GM06990 (cell line): ENCODE measurements at regions not wholly inside any gene's neighbourhood (a gene's known extent, or its start where the extent isn't known, plus 50 kb on each side); places are given as distances from the start of the nearest gene placed in this dataset.

Source experiments
- DNase-seq: peaks from one replicate; pipeline ENCODE4 v3.0.0-alpha.2; 2011; ENCODE audit not compliant: insufficient read length; ENCODE audit errors: extremely low read depth
- H3K27me3 ChIP-seq: replicated peaks from 2 replicates; pipeline ENCODE4 v1.6.0; 2011; ENCODE audit warnings: low read length; ENCODE audit not compliant: control insufficient read depth, insufficient read depth
- H3K36me3 ChIP-seq: 2 replicates; pipeline ENCODE4 v1.5.1; 2011; ENCODE audit warnings: low read length; ENCODE audit not compliant: control insufficient read depth, insufficient read depth
- H3K4me3 ChIP-seq: replicated peaks from 2 replicates; pipeline ENCODE4 v1.5.1; 2011; ENCODE audit warnings: low read depth, mild to moderate bottlenecking, control low read depth, low read length
- CTCF ChIP-seq: IDR thresholded peaks from 2 replicates; pipeline ENCODE4 v1.5.1; 2011; ENCODE audit warnings: low read length, control low read depth, mild to moderate bottlenecking, inconsistent platforms; ENCODE audit not compliant: insufficient read depth, poor library complexity, severe bottlenecking

- H3K36me3 ChIP-seq: no peaks in the 10 kb centered on the region
- no peaks in the 10 kb centered on the region for H3K27me3 ChIP-seq
- DNase-seq: no peak
- H3K4me3 ChIP-seq: no peak overlapping the region
- TF ChIP-seq CTCF: no peak
Observed at GRCh38 chr2:78175645-78176044, 653.5 kb upstream of the LRRTM4 start.

GRCh38 chr2:78201064-78201575, 678.9 kb upstream of the LRRTM4 start:
- Histone ChIP-seq H3K4me3 (no peak overlapping the region), H3K36me3 (no peaks in the 10 kb centered on the region), H3K27me3 (no peaks in the 10 kb centered on the region)
- no peak for DNase-seq
- no peak for TF ChIP-seq CTCF

- no peaks in the 10 kb centered on the region for H3K27me3 ChIP-seq
- no peak for DNase-seq
- H3K4me3 ChIP-seq: no peak overlapping the region
- no peaks in the 10 kb centered on the region for H3K36me3 ChIP-seq
- no peak for TF ChIP-seq CTCF
Observed at GRCh38 chr2:78202366-78202765, 680.2 kb upstream of the LRRTM4 start.

- TF ChIP-seq CTCF: no peak
- Histone ChIP-seq H3K36me3 (no peaks in the 10 kb centered on the region), H3K4me3 (no peak overlapping the region), H3K27me3 (no peaks in the 10 kb centered on the region)
- DNase-seq: no peak
Observed at GRCh38 chr2:78202986-78203670, 681.0 kb upstream of the LRRTM4 start.

GRCh38 chr2:78218066-78218465, 695.9 kb upstream of the LRRTM4 start:
- TF ChIP-seq CTCF: no peak
- no peak for DNase-seq

GRCh38 chr2:78237704-78238103, 715.5 kb upstream of the LRRTM4 start:
- no peak for TF ChIP-seq CTCF

More at GRCh38 chr2:78218066-78218465, 695.9 kb upstream of the LRRTM4 start:
- no peaks in the 10 kb centered on the region for H3K36me3 ChIP-seq
- H3K27me3 ChIP-seq: no peaks in the 10 kb centered on the region
- no peak overlapping the region for H3K4me3 ChIP-seq

More at GRCh38 chr2:78237704-78238103, 715.5 kb upstream of the LRRTM4 start:
- no peak overlapping the region for H3K4me3 ChIP-seq
- H3K36me3 ChIP-seq: no peaks in the 10 kb centered on the region
- no peaks in the 10 kb centered on the region for H3K27me3 ChIP-seq
- DNase-seq: no peak
